ENCODE measurements at regions not wholly inside any gene's neighbourhood (a gene's known extent, or its start where the extent isn't known, plus 50 kb on each side); places are given as distances from the start of the nearest gene placed in this dataset.

- Mint-ChIP-seq H3K27ac (peak overlapping the region in 4 of 6 donors; percentile 18 to 94 (median 70)), H3K4me1 (peaks cover 29 to 59% (median 48%) of the 10 kb centered on the region in 3 donors), H3K27me3 (no peaks in the 10 kb centered on the region), H3K4me3 (peak overlapping the region in 5 of 8 donors; percentile 20 to 84 (median 66)), H3K9me3 (no peaks in the 10 kb centered on the region), H3K36me3 (no peaks in the 10 kb centered on the region)
- DNase-seq (no peak), ATAC-seq (ENCODE audit: low read depth in 2 of 2) (no peak)
These were observed 434.7 kb upstream of the HS6ST1 start for GRCh38 chr2:128753321-128753720.

- no peaks in the 10 kb centered on the region for H3K36me3 Mint-ChIP-seq
- H3K4me3 Mint-ChIP-seq, result peak overlapping the region in 7 of 8 donors; percentile 20 to 80 (median 66)
- peaks cover 29 to 63% (median 48%) of the 10 kb centered on the region in 3 donors for H3K4me1 Mint-ChIP-seq
- H3K27me3 Mint-ChIP-seq, result no peaks in the 10 kb centered on the region
- DNase-seq (no peak), ATAC-seq (ENCODE audit: low read depth in 2 of 2) (no peak)
- peak overlapping the region in 5 of 6 donors; percentile 4 to 94 (median 69) for H3K27ac Mint-ChIP-seq
- H3K9me3 Mint-ChIP-seq, result no peaks in the 10 kb centered on the region
These were observed 435.1 kb upstream of the HS6ST1 start for GRCh38 chr2:128753800-128754199.

- Mint-ChIP-seq H3K9me3 (no peaks in the 10 kb centered on the region), H3K27ac (peak overlapping the region in 5 of 6 donors; percentile 54 to 94 (median 69)), H3K4me3 (peak overlapping the region in 7 of 8 donors; percentile 20 to 80 (median 66)), H3K27me3 (no peaks in the 10 kb centered on the region), H3K4me1 (peaks cover 29 to 63% (median 48%) of the 10 kb centered on the region in 3 donors), H3K36me3 (no peaks in the 10 kb centered on the region)
- DNase-seq (peak; percentile 55), ATAC-seq (ENCODE audit: low read depth in 2 of 2) (peak; percentile 90 to 91)
These were observed 435.6 kb upstream of the HS6ST1 start for GRCh38 chr2:128754246-128754724.

GRCh38 chr2:128755695-128756364 lies 437.2 kb upstream of the HS6ST1 start:
- peaks cover 0 to 3% (median 0%) of the 10 kb centered on the region in 7 donors for H3K9me3 Mint-ChIP-seq
- no peaks in the 10 kb centered on the region for H3K27me3 Mint-ChIP-seq
- H3K36me3 Mint-ChIP-seq, result no peaks in the 10 kb centered on the region
- peak overlapping the region in 2 of 8 donors; percentile 17 to 55 for H3K4me3 Mint-ChIP-seq
- ATAC-seq (ENCODE audit: low read depth in 2 of 2), result no peak
- no peak for DNase-seq
- H3K4me1 Mint-ChIP-seq, result peaks cover 29 to 59% (median 43%) of the 10 kb centered on the region in 3 donors
- H3K27ac Mint-ChIP-seq, result peak overlapping the region in 2 of 6 donors; percentile 24 to 30

- H3K4me1 Mint-ChIP-seq, result peaks cover 29 to 57% (median 43%) of the 10 kb centered on the region in 3 donors
- ATAC-seq (ENCODE audit: low read depth in 2 of 2), result no peak
These were observed 437.7 kb upstream of the HS6ST1 start for GRCh38 chr2:128756365-128756717.

GRCh38 chr2:128765811-128766210 lies 447.1 kb upstream of the HS6ST1 start:
- peaks cover 0 to 9% (median 5%) of the 10 kb centered on the region in 3 donors for H3K27me3 Mint-ChIP-seq
- peaks cover 0 to 28% of the 10 kb centered on the region in 2 donors for H3K36me3 Mint-ChIP-seq
- peaks cover 11 to 32% (median 18%) of the 10 kb centered on the region in 7 donors for H3K9me3 Mint-ChIP-seq
- H3K4me3 Mint-ChIP-seq, result no peak overlapping the region
- DNase-seq (no peak), ATAC-seq (ENCODE audit: low read depth in 2 of 2) (no peak)
- H3K27ac Mint-ChIP-seq, result no peak overlapping the region
- peaks cover 0 to 7% (median 2%) of the 10 kb centered on the region in 3 donors for H3K4me1 Mint-ChIP-seq

More at GRCh38 chr2:128756365-128756717, 437.7 kb upstream of the HS6ST1 start:
- Mint-ChIP-seq H3K9me3 (peaks cover 0 to 3% (median 0%) of the 10 kb centered on the region in 7 donors), H3K27ac (peak overlapping the region in 1 of 6 donors; percentile 49), H3K4me3 (no peak overlapping the region), H3K27me3 (no peaks in the 10 kb centered on the region), H3K36me3 (no peaks in the 10 kb centered on the region)
- no peak for DNase-seq

GRCh38 chr2:128768041-128768440 lies 449.4 kb upstream of the HS6ST1 start:
- peaks cover 0 to 9% (median 5%) of the 10 kb centered on the region in 3 donors for H3K27me3 Mint-ChIP-seq
- ATAC-seq (ENCODE audit: low read depth in 2 of 2), result no peak
- no peak overlapping the region for H3K4me3 Mint-ChIP-seq
- peaks cover 0 to 7% (median 0%) of the 10 kb centered on the region in 3 donors for H3K4me1 Mint-ChIP-seq
- H3K9me3 Mint-ChIP-seq, result peaks cover 5 to 20% (median 9%) of the 10 kb centered on the region in 7 donors
- peaks cover 0 to 23% of the 10 kb centered on the region in 2 donors for H3K36me3 Mint-ChIP-seq
- H3K27ac Mint-ChIP-seq, result peak overlapping the region in 1 of 6 donors; percentile 26
- no peak for DNase-seq

- no peak for ATAC-seq (ENCODE audit: low read depth in 2 of 2)
- H3K36me3 Mint-ChIP-seq, result peaks cover 0 to 7% of the 10 kb centered on the region in 2 donors
- peaks cover 0 to 7% (median 0%) of the 10 kb centered on the region in 3 donors for H3K4me1 Mint-ChIP-seq
- H3K4me3 Mint-ChIP-seq, result no peak overlapping the region
- peaks cover 0 to 9% (median 4%) of the 10 kb centered on the region in 3 donors for H3K27me3 Mint-ChIP-seq
- peaks cover 0 to 7% (median 0%) of the 10 kb centered on the region in 7 donors for H3K9me3 Mint-ChIP-seq
- DNase-seq, result no peak
- H3K27ac Mint-ChIP-seq, result no peak overlapping the region
These were observed 450.9 kb upstream of the HS6ST1 start for GRCh38 chr2:128769457-128770142.

GRCh38 chr2:128770143-128771085 lies 451.7 kb upstream of the HS6ST1 start:
- Mint-ChIP-seq H3K9me3 (peaks cover 0 to 7% (median 0%) of the 10 kb centered on the region in 7 donors), H3K4me3 (no peak overlapping the region), H3K27ac (no peak overlapping the region), H3K4me1 (peaks cover 0 to 7% (median 0%) of the 10 kb centered on the region in 3 donors), H3K27me3 (peaks cover 0 to 9% (median 0%) of the 10 kb centered on the region in 3 donors), H3K36me3 (no peaks in the 10 kb centered on the region)
- ATAC-seq (ENCODE audit: low read depth in 2 of 2) (no peak), DNase-seq (no peak)

- Mint-ChIP-seq H3K36me3 (no peaks in the 10 kb centered on the region), H3K27me3 (peaks cover 0 to 9% (median 0%) of the 10 kb centered on the region in 3 donors), H3K4me1 (peaks cover 0 to 7% (median 0%) of the 10 kb centered on the region in 3 donors), H3K4me3 (no peak overlapping the region), H3K9me3 (peaks cover 0 to 7% (median 0%) of the 10 kb centered on the region in 7 donors), H3K27ac (no peak overlapping the region)
- DNase-seq, result no peak
- ATAC-seq (ENCODE audit: low read depth in 2 of 2), result no peak
These were observed 452.7 kb upstream of the HS6ST1 start for GRCh38 chr2:128771401-128771800.

- Mint-ChIP-seq H3K4me1 (peaks cover 0 to 7% (median 0%) of the 10 kb centered on the region in 3 donors), H3K27me3 (peaks cover 0 to 15% (median 0%) of the 10 kb centered on the region in 3 donors), H3K4me3 (no peak overlapping the region), H3K9me3 (peaks cover 0 to 7% (median 0%) of the 10 kb centered on the region in 7 donors), H3K36me3 (no peaks in the 10 kb centered on the region), H3K27ac (no peak overlapping the region)
- DNase-seq (no peak), ATAC-seq (ENCODE audit: low read depth in 2 of 2) (no peak)
These were observed 454.0 kb upstream of the HS6ST1 start for GRCh38 chr2:128772671-128773070.

- no peak for DNase-seq
- Mint-ChIP-seq H3K27ac (peak overlapping the region in 1 of 6 donors; percentile 73), H3K4me1 (peaks cover 0 to 7% (median 0%) of the 10 kb centered on the region in 3 donors), H3K36me3 (no peaks in the 10 kb centered on the region), H3K4me3 (no peak overlapping the region), H3K27me3 (peaks cover 0 to 15% (median 0%) of the 10 kb centered on the region in 3 donors), H3K9me3 (peaks cover 0 to 7% (median 0%) of the 10 kb centered on the region in 7 donors)
- no peak for ATAC-seq (ENCODE audit: low read depth in 2 of 2)
These were observed 455.1 kb upstream of the HS6ST1 start for GRCh38 chr2:128773641-128774319.
